ENCODE measurements at regions not wholly inside any gene's neighbourhood (a gene's known extent, or its start where the extent isn't known, plus 50 kb on each side); places are given as distances from the start of the nearest gene placed in this dataset.

DNA sequence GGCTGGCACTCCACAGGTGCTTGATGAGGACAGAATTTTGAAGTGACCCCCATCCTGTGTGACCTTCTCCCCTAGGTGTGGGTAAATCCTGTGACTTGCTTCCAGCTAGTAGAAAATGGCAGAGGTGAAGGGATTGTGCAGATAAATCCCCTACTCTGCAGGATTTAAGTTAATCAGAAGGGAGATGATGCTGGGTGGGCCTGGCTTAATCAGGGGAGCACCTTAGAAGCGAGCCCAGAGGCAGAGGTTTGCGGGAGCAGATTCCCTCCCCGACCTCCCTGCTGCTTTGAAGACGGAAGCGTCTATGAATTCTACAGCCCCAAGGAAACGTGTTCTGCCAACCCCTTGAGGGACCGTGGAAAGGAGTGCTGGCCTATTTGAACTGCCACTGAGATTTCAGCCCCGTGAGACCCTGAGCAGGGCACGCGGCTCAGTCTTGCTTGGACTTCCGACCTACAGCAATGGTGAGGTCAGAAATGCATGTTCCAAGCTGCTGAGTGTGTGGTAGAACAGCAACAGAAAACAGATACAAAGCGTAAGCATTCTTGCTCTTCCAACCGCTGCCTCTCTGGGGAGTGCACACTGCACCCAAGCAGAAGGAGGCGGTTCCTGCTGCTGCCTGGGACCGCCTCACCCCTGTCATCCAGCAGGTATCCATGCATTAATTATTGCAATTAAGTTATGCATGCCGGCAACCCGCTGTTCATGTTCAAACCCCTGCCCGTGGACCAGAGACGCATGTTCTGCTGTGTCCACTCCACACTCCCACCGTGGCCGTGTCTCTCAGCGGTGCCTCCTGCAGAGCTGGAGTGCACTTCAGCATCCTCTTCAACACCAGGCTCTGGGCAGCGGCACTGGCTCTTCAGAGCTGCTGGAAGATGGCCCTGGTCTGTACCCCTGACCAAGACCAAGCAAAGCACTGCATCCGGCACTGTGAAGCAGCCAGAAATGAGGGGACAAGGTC lies 54.6 kb upstream of the RXRA start:
- DNase-seq = no peak

DNA sequence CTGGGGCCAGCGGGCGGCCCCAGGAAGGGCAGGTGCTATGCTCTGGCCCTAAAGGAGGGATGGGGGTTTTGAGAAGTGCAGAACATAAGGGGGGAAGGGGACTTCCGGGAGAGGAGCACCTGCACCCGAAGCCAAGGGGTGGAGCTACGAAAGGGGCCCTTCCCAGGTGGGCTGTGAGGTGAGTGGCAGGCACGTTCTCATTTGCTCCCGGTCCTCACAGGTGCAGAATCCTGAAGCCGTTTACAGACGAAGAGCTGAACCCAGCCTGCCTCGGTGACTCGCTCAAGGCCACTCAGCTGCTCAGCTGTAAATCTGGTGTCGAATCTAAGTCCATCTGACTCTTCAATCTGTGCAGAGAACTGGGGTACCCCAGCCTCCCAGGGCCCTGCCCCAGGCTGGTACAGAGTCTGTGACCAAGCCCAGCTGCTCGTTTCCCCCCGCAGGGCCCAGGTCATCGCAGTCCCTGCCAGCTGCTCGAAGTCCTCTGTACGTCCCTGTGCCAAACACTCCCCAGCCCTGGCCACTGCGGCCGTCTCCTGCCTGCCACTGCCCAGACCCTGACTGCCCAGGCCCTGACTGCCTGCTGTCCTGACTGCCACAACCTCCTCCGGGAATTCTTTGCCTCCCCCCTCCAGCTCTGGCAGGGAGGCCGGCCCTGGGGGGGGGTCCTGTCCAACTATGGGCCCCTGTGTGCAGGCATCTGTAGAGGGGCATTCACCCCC lies 53.8 kb upstream of the RXRA start:
- no peak for DNase-seq

GRCh38 chr9:134273647-134274046 lies 52.6 kb upstream of the RXRA start:
- DNase-seq = no peak

- DNase-seq = no peak
These were observed 50.9 kb upstream of the RXRA start for GRCh38 chr9:134275375-134275774.

GRCh38 chr9:134276453-134277245 lies 49.6 kb upstream of the RXRA start:
- no peak for DNase-seq
